Dedifferentiated amniotic fluid mesenchymal stem cell (primary cell): ENCODE measurements at regions not wholly inside any gene's neighbourhood (a gene's known extent, or its start where the extent isn't known, plus 50 kb on each side); places are given as distances from the start of the nearest gene placed in this dataset.

Experiments used
- DNase-seq: peaks from one replicate; pipeline ENCODE4 v3.0.0-alpha.2; 2016; ENCODE audit errors: extremely low spot score

- no peak for DNase-seq
Measured at GRCh38 chr10:21263263-21263803, 262.1 kb downstream of the SKIDA1 start.

DNA sequence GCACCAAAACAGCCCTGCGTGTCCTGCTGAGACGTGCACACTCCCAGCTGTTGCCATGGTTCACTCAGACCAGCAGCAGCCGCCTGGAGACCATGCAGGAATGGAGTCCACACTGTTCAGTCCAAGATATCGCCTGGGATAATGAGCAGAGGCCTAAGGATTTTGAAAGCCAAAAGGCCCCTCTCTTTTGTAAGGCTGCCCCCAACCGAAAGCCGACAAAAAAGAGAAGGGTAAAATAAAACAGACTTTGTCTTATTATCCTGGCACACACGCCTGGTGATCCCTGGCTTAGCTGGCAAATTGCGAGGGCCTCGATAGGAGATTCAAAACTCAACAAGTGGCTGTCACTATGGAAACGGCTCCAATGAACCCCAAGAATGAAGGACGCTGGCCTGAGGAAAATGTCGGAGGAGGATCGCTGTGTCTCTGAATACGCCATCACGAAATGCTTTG is 263.6 kb downstream of the SKIDA1 start:
- no peak for DNase-seq

DNA sequence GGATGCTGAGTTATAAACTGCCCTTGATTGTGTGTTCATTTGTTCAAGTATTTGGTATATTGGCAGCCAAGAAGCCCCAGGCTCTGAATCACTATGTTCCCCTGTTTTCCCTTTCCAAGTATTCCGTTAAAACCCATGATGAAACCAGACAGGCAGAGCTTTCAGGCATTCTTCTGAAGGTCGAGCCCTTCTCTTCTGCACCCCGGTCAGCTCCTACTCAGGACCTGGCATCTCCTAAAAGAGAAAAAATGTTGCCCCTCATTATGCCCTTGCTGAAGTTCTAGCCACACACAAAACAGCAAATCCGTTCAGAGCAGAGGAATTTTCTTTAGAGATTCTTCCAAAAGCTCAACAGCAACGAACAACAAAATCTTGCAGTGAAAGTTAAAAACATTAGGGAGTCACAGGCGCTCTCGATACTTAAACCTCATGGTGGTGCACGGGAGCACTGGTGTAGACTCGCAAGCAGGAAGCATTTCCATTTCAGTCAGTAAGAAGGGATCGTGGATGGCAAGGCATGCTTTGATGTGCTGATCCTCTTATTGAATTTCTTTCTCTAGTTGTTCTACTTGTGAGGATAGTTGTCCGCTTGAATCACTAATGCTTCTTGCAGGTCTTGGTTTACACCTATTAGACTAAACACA is 264.9 kb downstream of the SKIDA1 start:
- no peak for DNase-seq

DNA sequence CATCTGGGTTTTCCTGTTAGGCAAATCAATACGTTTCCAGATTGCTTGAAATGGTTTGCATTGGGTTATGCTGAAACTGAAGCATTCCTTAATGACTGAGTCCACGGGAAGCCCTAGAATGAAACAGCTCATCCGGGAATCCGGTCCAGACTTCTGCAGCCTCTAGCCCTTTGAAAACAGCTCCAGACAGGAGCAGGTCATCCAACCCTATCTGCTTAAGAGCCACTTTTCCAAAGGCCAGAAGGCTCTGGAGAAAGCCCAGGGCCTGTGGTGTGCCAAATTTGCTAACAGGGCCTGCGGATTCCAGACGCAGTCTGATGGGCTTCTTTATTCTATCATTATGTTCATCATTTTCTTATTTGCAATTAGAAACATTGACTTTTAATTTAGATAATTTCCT is 265.4 kb downstream of the SKIDA1 start:
- no peak for DNase-seq

DNA sequence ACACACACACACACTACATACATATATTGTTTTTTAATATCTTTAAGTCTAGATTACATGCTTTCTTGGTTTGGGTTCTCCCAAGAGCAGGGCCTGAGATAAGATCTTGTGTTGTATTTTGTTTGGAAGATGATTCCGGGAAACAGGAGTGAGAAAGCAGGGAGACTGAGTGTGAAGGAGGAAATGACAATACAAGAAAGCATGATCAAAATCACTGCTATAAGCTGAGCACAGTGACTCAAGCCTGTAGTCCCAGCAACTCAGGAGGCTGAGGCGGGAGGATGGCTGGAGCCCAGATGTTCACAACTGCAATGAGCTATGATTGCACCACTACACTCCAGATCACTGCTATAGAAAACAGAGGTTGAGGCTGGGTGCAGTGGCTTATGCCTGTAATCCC is 267.6 kb downstream of the SKIDA1 start:
- DNase-seq = no peak

DNA sequence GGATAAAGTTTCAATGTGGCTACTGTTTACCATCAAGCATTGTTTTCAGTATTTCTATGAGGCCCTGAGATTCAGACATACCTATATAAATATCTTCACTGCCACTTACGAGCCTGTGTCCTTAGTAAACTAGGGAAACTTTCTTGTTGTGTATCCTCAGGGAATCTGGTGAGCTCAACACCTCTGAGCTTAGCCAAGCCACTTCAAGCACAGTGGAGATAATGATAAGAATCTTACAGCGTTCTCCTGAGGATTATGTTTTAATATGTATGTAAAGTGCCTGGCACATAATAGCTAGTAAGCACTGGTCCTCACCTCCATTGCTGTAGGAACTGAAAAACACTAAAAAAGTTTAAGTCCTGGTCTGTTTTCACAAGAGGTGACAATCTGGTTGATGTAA is 268.3 kb downstream of the SKIDA1 start:
- no peak for DNase-seq

GRCh38 chr10:21249435-21249834 is 276.0 kb downstream of the SKIDA1 start:
- DNase-seq = no peak

GRCh38 chr10:21247592-21247991 is 277.9 kb downstream of the SKIDA1 start:
- no peak for DNase-seq

DNA sequence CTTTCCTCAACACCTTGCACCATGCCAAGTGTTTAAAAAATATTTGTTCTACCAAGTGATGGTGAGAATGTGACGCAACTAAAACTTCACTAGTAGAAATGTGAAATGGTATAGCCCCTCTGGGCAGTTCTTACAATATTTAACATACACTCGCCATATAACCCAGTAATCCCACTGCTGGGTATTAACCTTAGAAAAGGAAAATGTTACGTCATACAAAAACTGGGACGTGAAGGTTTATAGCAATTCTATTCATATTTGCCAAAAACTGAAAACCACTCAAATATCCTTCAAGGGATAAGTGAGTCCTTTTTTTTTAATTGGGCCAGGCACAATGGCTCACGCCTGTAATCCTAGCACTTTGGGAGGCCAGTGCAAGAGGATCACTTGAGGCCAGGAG is 279.3 kb downstream of the SKIDA1 start:
- no peak for DNase-seq

DNA sequence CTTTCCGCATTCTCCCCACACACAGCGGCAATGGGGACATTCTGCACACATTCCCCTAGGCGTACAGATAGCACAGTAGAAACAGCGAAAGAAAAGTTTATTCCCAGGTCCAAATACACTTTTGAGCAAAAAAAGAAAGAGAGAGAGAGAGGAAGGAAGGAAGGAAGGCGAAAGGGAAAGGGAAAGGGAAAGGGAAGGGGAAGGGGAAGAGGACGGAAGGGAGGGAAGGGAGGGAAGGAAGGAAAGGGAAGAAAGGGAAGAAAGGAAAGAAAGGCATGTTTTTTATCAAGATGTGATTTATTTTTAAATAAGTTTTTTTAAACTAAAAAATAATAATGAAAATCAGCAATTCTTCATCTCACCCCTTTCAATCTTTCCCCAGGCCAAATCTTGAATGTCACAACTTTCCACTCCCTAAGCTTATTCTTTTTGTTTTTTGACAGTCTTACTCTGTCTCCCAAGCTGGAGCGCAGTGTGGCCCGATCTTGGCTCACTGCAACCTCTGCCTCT is 281.7 kb downstream of the SKIDA1 start:
- no peak for DNase-seq

GRCh38 chr10:21242915-21243314 is 282.6 kb downstream of the SKIDA1 start:
- no peak for DNase-seq

GRCh38 chr10:21238717-21239116 is 286.8 kb downstream of the SKIDA1 start:
- no peak for DNase-seq

DNA sequence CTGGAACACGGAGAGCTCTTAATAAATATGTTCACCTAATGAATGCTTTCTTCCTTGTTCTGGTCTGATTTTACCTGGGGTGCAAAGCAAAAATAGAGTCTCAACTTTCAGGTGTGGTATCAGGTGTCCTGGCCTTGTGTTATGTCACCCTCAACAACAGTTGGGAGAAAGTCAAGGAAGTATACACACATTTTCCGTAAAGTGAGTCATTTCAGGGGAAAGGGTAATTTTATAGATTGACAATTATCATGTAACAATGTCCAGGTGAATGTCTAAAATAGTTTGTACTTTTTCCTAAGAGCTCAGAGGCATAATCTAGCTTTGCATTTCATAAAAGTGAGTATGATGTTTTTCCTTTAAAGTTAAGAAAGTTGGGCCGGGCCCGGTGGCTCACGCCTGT is 287.4 kb downstream of the SKIDA1 start:
- no peak for DNase-seq

GRCh38 chr10:21234761-21235160 is 290.7 kb downstream of the SKIDA1 start:
- no peak for DNase-seq

DNA sequence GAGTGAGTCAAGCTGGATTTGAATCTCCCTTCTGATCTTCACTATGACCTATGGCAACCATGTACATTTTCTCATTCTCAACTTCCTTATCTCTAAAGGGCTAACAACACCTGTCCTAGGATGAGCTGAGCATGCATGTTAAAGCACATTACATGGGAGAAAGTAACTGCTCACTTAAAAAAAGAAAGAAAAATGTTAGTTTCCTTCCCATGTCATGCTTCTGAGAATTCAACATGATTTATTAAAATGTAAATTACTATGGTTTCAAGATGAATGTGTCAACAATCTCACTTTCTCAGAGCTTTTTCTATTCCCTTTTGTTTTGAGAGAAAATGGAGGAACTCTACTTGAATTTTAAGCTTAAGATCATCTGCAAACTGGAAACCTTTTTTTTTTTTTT is 295.3 kb downstream of the SKIDA1 start:
- DNase-seq = no peak

DNA sequence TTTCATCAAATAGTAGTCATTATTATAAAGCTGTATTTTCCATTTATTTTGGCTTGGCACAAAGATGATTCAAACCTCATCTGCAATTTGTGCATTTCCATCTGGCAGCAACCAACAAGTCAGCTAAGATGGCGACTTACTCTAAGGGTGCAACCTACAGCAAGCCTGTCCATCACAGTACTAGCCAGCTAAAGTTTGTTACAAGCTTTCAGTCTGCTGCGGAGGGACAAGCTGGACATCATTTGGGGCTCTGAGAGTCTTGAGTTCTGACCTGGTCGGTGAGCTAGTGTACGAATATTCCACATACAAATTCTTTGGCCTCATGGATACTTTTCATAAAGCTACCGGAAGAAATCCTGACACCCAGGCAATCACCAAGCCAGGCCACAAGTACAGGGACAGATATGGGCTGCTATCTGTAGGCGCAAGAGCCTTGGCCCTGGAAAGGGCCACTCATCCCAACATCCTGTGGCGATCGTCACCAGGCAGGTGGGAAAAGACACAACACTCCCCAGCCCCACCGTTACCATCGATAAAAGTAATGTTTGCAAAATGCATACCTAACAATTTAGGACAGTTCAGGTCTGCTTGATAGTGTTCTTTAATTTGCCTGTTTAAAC is 307.6 kb downstream of the SKIDA1 start:
- DNase-seq = no peak

DNA sequence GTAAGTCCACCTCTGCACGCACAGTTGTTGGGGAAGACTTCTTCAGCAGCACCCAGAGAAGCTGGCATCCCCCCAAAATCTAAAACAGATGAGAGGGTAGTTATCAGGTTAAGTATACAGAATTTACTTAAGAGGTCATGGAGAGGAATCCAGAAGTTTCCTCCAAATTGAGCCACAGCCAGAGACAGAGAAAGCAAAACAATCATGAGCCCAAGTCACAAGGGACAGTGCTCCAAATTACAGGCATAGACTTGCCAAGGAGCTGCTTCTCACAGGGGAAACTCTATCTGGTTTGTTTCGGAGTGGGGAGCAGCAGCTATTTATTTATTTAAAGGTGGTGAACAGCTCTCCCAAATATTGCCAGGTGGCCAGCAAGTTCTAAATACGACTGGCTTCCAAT is 308.4 kb downstream of the SKIDA1 start:
- DNase-seq = no peak

DNA sequence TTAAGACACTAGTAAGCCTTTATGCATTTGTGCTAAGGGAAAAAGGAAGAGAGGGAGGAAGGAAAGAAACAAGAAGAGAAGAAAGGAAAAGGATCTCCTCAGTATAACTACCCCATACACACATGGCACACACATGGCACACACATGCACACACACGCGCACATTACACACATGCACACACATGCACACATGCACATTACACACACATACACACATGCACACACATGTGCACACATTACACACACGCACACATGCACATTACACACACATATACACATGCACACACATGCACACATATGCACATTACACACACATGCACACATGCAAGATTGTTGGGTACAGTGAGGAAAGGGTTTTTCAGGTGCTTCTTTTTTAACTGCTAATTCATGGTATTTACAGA is 311.2 kb downstream of the SKIDA1 start:
- no peak for DNase-seq

DNA sequence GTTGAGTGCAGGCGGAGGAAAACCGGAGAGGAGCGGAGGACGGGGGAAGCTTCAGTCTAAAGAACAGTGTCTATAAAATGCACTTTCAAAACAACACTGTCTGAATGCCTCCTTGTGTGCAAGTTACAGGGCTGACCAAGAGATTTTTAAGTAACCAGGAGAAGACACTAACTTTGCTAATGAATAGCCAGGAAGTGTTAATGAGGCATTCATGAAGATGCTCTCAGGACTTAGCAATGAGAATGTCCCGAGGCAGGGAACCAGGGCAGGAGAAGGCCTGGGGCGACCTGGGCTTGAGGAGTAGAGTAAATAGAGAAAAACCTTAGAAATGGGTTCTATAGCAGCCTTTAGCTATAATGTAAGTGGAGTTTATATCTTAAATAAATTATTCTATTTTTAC is 312.1 kb downstream of the SKIDA1 start:
- DNase-seq = no peak

DNA sequence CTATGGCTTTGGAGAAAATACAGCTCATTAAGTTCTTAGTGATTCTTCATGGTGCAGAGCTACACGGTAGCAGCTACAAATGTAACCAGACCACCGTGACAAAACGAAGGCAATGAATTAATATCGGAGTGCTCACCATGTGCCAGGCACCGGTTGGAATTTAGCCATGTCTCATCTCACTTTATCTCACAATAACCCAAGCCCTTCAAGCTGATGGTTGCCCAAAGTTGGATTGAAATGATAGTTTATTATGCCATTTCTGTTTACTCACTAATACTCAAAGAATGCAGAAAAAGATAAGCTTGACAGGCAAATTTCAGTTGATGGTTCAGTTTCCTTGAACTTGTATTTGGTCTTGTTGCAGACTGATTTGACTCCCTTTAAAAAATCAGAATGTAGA is 312.6 kb downstream of the SKIDA1 start:
- no peak for DNase-seq

DNA sequence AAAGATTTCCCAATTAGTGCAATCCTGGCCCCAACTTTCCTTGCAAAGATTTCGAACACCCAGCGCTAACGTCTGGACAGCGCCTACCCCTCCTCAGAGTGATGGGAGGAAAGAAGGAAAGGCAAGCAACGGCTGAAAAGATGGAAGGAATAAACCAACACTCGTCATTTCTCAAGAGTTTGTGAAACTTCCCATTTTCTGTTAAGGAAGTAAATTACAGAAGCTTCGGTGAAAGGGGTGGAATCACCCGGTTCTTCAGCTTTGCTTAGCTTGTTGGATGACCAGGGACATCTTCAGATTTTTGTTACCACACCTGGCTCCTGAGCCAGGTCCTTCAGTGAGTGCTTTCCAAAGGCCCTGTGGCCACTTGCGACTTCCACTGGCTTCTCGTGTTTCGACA is 313.1 kb downstream of the SKIDA1 start:
- DNase-seq = no peak

GRCh38 chr10:21209495-21209894 is 312.4 kb upstream of the NEBL start:
- DNase-seq = no peak

GRCh38 chr10:21208666-21209316 is 311.7 kb upstream of the NEBL start:
- DNase-seq = no peak
